Testis (tissue), 2 donors: ENCODE measurements at regions not wholly inside any gene's neighbourhood (a gene's known extent, or its start where the extent isn't known, plus 50 kb on each side); places are given as distances from the start of the nearest gene placed in this dataset.

Source experiments
- POLR2A ChIP-seq: fragments of 450-650 bp; IDR thresholded peaks from one replicate; pipeline ENCODE4 v1.6.1; 2017; ENCODE audit warnings: antibody characterized with exemption, mild to moderate bottlenecking, moderate library complexity
- TF ChIP-seq, protein P1 (sequence below), 3 experiments: fragments of 450-650 bp in 2 of 3; fragments of 200-600 bp in 1 of 3; sonication (generic) in 1 of 3; IDR thresholded peaks; one replicate each; pipeline ENCODE4 v1.5.1; 2016 to 2019; ENCODE audit warnings: antibody characterized with exemption in 3 of 3, mild to moderate bottlenecking in 2 of 3, moderate library complexity in 1 of 3

- TF ChIP-seq, protein P1, sequence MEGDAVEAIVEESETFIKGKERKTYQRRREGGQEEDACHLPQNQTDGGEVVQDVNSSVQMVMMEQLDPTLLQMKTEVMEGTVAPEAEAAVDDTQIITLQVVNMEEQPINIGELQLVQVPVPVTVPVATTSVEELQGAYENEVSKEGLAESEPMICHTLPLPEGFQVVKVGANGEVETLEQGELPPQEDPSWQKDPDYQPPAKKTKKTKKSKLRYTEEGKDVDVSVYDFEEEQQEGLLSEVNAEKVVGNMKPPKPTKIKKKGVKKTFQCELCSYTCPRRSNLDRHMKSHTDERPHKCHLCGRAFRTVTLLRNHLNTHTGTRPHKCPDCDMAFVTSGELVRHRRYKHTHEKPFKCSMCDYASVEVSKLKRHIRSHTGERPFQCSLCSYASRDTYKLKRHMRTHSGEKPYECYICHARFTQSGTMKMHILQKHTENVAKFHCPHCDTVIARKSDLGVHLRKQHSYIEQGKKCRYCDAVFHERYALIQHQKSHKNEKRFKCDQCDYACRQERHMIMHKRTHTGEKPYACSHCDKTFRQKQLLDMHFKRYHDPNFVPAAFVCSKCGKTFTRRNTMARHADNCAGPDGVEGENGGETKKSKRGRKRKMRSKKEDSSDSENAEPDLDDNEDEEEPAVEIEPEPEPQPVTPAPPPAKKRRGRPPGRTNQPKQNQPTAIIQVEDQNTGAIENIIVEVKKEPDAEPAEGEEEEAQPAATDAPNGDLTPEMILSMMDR (IDR thresholded peaks at IDR 0.05): peak; percentile 46 to 84 (median 83)
- no peak for TF ChIP-seq POLR2A
These were observed 77.7 kb upstream of the SELENOP start for GRCh38 chr5:42889311-42889933.
